ENCODE measurements at regions not wholly inside any gene's neighbourhood (a gene's known extent, or its start where the extent isn't known, plus 50 kb on each side); places are given as distances from the start of the nearest gene placed in this dataset.

- WGBS (ENCODE audit: insufficient coverage): 38% methylated on average over 1 of the region's 1 CpG
- ATAC-seq (replicated peaks in 1 of 4) (no peak), DNase-seq (no peak)
- Mint-ChIP-seq H3K4me3 (no peak overlapping the region), H3K4me1 (no peaks in the 10 kb centered on the region), H3K9me3 (peaks cover 3 to 12% (median 10%) of the 10 kb centered on the region in 3 donors), H3K27me3 (no peaks in the 10 kb centered on the region), H3K27ac (no peak overlapping the region), H3K36me3 (no peaks in the 10 kb centered on the region)
- ChIA-PET CTCF (no interaction called here), POLR2A (no interaction called here)
- H3K9me3 ChIP-seq: no peaks in the 10 kb centered on the region
- no peak overlapping the region for H3K27ac ChIP-seq (ENCODE audit: low read length)
- H3K27me3 ChIP-seq (replicated peaks in 1 of 2; ENCODE audit: control insufficient read depth in 2 of 2, extremely low read depth in 1 of 2, insufficient read depth in 2 of 2, low read length in 1 of 2): no peaks in the 10 kb centered on the region
- no peaks in the 10 kb centered on the region for H3K36me3 ChIP-seq (ENCODE audit: control insufficient read depth in 2 of 2, extremely low read depth in 1 of 2, insufficient read depth in 1 of 2, low read length in 1 of 2)
- no peaks in the 10 kb centered on the region for H3K4me1 ChIP-seq (ENCODE audit: control insufficient read depth in 1 of 2, extremely low read depth in 1 of 2, insufficient read depth in 2 of 2, low read length in 2 of 2)
- no peak overlapping the region for H3K4me3 ChIP-seq (ENCODE audit: control insufficient read depth in 1 of 2, extremely low read depth in 1 of 2, low read length in 1 of 2)
Measured at GRCh38 chr4:43943998-43944397, 504.6 kb downstream of the KCTD8 start.

- no peaks in the 10 kb centered on the region for H3K27me3 Mint-ChIP-seq
- H3K4me1 Mint-ChIP-seq: no peaks in the 10 kb centered on the region
- DNase-seq: no peak
- no peaks in the 10 kb centered on the region for H3K27me3 ChIP-seq (replicated peaks in 1 of 2; ENCODE audit: control insufficient read depth in 2 of 2, extremely low read depth in 1 of 2, insufficient read depth in 2 of 2, low read length in 1 of 2)
- no peak overlapping the region for H3K4me3 ChIP-seq (ENCODE audit: control insufficient read depth in 1 of 2, extremely low read depth in 1 of 2, low read length in 1 of 2)
- no peak overlapping the region for H3K27ac ChIP-seq (ENCODE audit: low read length)
- H3K9me3 ChIP-seq: no peaks in the 10 kb centered on the region
- H3K36me3 Mint-ChIP-seq: no peaks in the 10 kb centered on the region
- ATAC-seq (replicated peaks in 1 of 4): no peak
- ChIA-PET CTCF (no interaction called here), POLR2A (interaction anchor here in 1 of 2 donors (0.7 kb wide), 1 partner anchor 24 kb away, joined by 5 read pairs; no protein-coding TSS in a partner anchor)
- no CpG with 5 or more reads among the region's 1 CpG for WGBS (ENCODE audit: insufficient coverage)
- H3K36me3 ChIP-seq (ENCODE audit: control insufficient read depth in 2 of 2, extremely low read depth in 1 of 2, insufficient read depth in 1 of 2, low read length in 1 of 2): no peaks in the 10 kb centered on the region
- no peak overlapping the region for H3K4me3 Mint-ChIP-seq
- no peak overlapping the region for H3K27ac Mint-ChIP-seq
- peaks cover 7 to 9% (median 8%) of the 10 kb centered on the region in 3 donors for H3K9me3 Mint-ChIP-seq
- no peaks in the 10 kb centered on the region for H3K4me1 ChIP-seq (ENCODE audit: control insufficient read depth in 1 of 2, extremely low read depth in 1 of 2, insufficient read depth in 2 of 2, low read length in 2 of 2)
Measured at GRCh38 chr4:43959976-43960375, 488.6 kb downstream of the KCTD8 start.

GRCh38 chr4:43968011-43968410 lies 480.6 kb downstream of the KCTD8 start:
- Mint-ChIP-seq H3K27me3 (no peaks in the 10 kb centered on the region), H3K9me3 (peaks cover 0 to 7% (median 6%) of the 10 kb centered on the region in 3 donors), H3K4me1 (no peaks in the 10 kb centered on the region), H3K27ac (no peak overlapping the region), H3K4me3 (no peak overlapping the region), H3K36me3 (no peaks in the 10 kb centered on the region)
- H3K4me3 ChIP-seq (ENCODE audit: control insufficient read depth in 1 of 2, extremely low read depth in 1 of 2, low read length in 1 of 2): no peak overlapping the region
- DNase-seq: no peak
- H3K27ac ChIP-seq (ENCODE audit: low read length): no peak overlapping the region
- no peaks in the 10 kb centered on the region for H3K36me3 ChIP-seq (ENCODE audit: control insufficient read depth in 2 of 2, extremely low read depth in 1 of 2, insufficient read depth in 1 of 2, low read length in 1 of 2)
- WGBS (ENCODE audit: insufficient coverage): 85% methylated on average over 6 of the region's 9 CpGs
- H3K4me1 ChIP-seq (ENCODE audit: control insufficient read depth in 1 of 2, extremely low read depth in 1 of 2, insufficient read depth in 2 of 2, low read length in 2 of 2): no peaks in the 10 kb centered on the region
- H3K9me3 ChIP-seq: no peaks in the 10 kb centered on the region
- H3K27me3 ChIP-seq (replicated peaks in 1 of 2; ENCODE audit: control insufficient read depth in 2 of 2, extremely low read depth in 1 of 2, insufficient read depth in 2 of 2, low read length in 1 of 2): no peaks in the 10 kb centered on the region
- CTCF ChIA-PET: no interaction called here
- POLR2A ChIA-PET: no interaction called here
- no peak for ATAC-seq (replicated peaks in 1 of 4)

GRCh38 chr4:43983610-43984009 lies 465.0 kb downstream of the KCTD8 start:
- no peaks in the 10 kb centered on the region for H3K9me3 ChIP-seq
- no peaks in the 10 kb centered on the region for H3K4me1 ChIP-seq (ENCODE audit: control insufficient read depth in 1 of 2, extremely low read depth in 1 of 2, insufficient read depth in 2 of 2, low read length in 2 of 2)
- H3K36me3 Mint-ChIP-seq: no peaks in the 10 kb centered on the region
- H3K9me3 Mint-ChIP-seq: peaks cover 0 to 11% (median 10%) of the 10 kb centered on the region in 3 donors
- no peak overlapping the region for H3K27ac ChIP-seq (ENCODE audit: low read length)
- H3K27me3 Mint-ChIP-seq: no peaks in the 10 kb centered on the region
- H3K36me3 ChIP-seq (ENCODE audit: control insufficient read depth in 2 of 2, extremely low read depth in 1 of 2, insufficient read depth in 1 of 2, low read length in 1 of 2): no peaks in the 10 kb centered on the region
- DNase-seq: no peak
- CTCF ChIA-PET: no interaction called here
- H3K27me3 ChIP-seq (replicated peaks in 1 of 2; ENCODE audit: control insufficient read depth in 2 of 2, extremely low read depth in 1 of 2, insufficient read depth in 2 of 2, low read length in 1 of 2): no peaks in the 10 kb centered on the region
- no CpG with 5 or more reads among the region's 1 CpG for WGBS (ENCODE audit: insufficient coverage)
- no peaks in the 10 kb centered on the region for H3K4me1 Mint-ChIP-seq
- POLR2A ChIA-PET: interaction anchor here in 1 of 2 donors (0.6 kb wide), 1 partner anchor 24 kb away, joined by 5 read pairs; no protein-coding TSS in a partner anchor
- no peak overlapping the region for H3K4me3 Mint-ChIP-seq
- H3K27ac Mint-ChIP-seq: no peak overlapping the region
- H3K4me3 ChIP-seq (ENCODE audit: control insufficient read depth in 1 of 2, extremely low read depth in 1 of 2, low read length in 1 of 2): no peak overlapping the region
- no peak for ATAC-seq (replicated peaks in 1 of 4)

GRCh38 chr4:43987331-43987944 lies 461.2 kb downstream of the KCTD8 start:
- POLR2A ChIA-PET: no interaction called here
- Histone ChIP-seq H3K36me3 (ENCODE audit: control insufficient read depth in 2 of 2, extremely low read depth in 1 of 2, insufficient read depth in 1 of 2, low read length in 1 of 2) (no peaks in the 10 kb centered on the region), H3K9me3 (no peaks in the 10 kb centered on the region), H3K27ac (ENCODE audit: low read length) (no peak overlapping the region), H3K27me3 (replicated peaks in 1 of 2; ENCODE audit: control insufficient read depth in 2 of 2, extremely low read depth in 1 of 2, insufficient read depth in 2 of 2, low read length in 1 of 2) (no peaks in the 10 kb centered on the region), H3K4me1 (ENCODE audit: control insufficient read depth in 1 of 2, extremely low read depth in 1 of 2, insufficient read depth in 2 of 2, low read length in 2 of 2) (no peaks in the 10 kb centered on the region), H3K4me3 (ENCODE audit: control insufficient read depth in 1 of 2, extremely low read depth in 1 of 2, low read length in 1 of 2) (no peak overlapping the region)
- ATAC-seq (replicated peaks in 1 of 4): no peak
- CTCF ChIA-PET: no interaction called here
- WGBS (ENCODE audit: insufficient coverage): 100% methylated on average over 2 of the region's 9 CpGs
- Mint-ChIP-seq H3K36me3 (no peaks in the 10 kb centered on the region), H3K27ac (no peak overlapping the region), H3K27me3 (no peaks in the 10 kb centered on the region), H3K4me1 (no peaks in the 10 kb centered on the region), H3K9me3 (peaks cover 0 to 16% (median 9%) of the 10 kb centered on the region in 3 donors), H3K4me3 (no peak overlapping the region)
- DNase-seq: no peak

- ATAC-seq (replicated peaks in 1 of 4): no peak
- H3K27ac ChIP-seq (ENCODE audit: low read length): no peak overlapping the region
- no peaks in the 10 kb centered on the region for H3K4me1 ChIP-seq (ENCODE audit: control insufficient read depth in 1 of 2, extremely low read depth in 1 of 2, insufficient read depth in 2 of 2, low read length in 2 of 2)
- Mint-ChIP-seq H3K4me1 (no peaks in the 10 kb centered on the region), H3K36me3 (no peaks in the 10 kb centered on the region), H3K4me3 (no peak overlapping the region), H3K27ac (no peak overlapping the region), H3K9me3 (peaks cover 2 to 10% (median 7%) of the 10 kb centered on the region in 3 donors), H3K27me3 (no peaks in the 10 kb centered on the region)
- no peak overlapping the region for H3K4me3 ChIP-seq (ENCODE audit: control insufficient read depth in 1 of 2, extremely low read depth in 1 of 2, low read length in 1 of 2)
- 80% methylated on average over 3 of the region's 7 CpGs for WGBS (ENCODE audit: insufficient coverage)
- ChIA-PET CTCF (no interaction called here), POLR2A (no interaction called here)
- H3K36me3 ChIP-seq (ENCODE audit: control insufficient read depth in 2 of 2, extremely low read depth in 1 of 2, insufficient read depth in 1 of 2, low read length in 1 of 2): no peaks in the 10 kb centered on the region
- H3K27me3 ChIP-seq (replicated peaks in 1 of 2; ENCODE audit: control insufficient read depth in 2 of 2, extremely low read depth in 1 of 2, insufficient read depth in 2 of 2, low read length in 1 of 2): no peaks in the 10 kb centered on the region
- no peaks in the 10 kb centered on the region for H3K9me3 ChIP-seq
- DNase-seq: no peak
Measured at GRCh38 chr4:43990551-43990950, 458.1 kb downstream of the KCTD8 start.

GRCh38 chr4:43990963-43991362 lies 457.6 kb downstream of the KCTD8 start:
- H3K9me3 ChIP-seq: no peaks in the 10 kb centered on the region
- Mint-ChIP-seq H3K27me3 (no peaks in the 10 kb centered on the region), H3K27ac (no peak overlapping the region), H3K4me1 (no peaks in the 10 kb centered on the region), H3K4me3 (no peak overlapping the region), H3K36me3 (no peaks in the 10 kb centered on the region), H3K9me3 (peaks cover 2 to 10% (median 7%) of the 10 kb centered on the region in 3 donors)
- H3K4me3 ChIP-seq (ENCODE audit: control insufficient read depth in 1 of 2, extremely low read depth in 1 of 2, low read length in 1 of 2): no peak overlapping the region
- no peaks in the 10 kb centered on the region for H3K27me3 ChIP-seq (replicated peaks in 1 of 2; ENCODE audit: control insufficient read depth in 2 of 2, extremely low read depth in 1 of 2, insufficient read depth in 2 of 2, low read length in 1 of 2)
- DNase-seq (no peak), ATAC-seq (replicated peaks in 1 of 4) (no peak)
- no peak overlapping the region for H3K27ac ChIP-seq (ENCODE audit: low read length)
- WGBS (ENCODE audit: insufficient coverage): 89% methylated on average over 3 of the region's 3 CpGs
- H3K36me3 ChIP-seq (ENCODE audit: control insufficient read depth in 2 of 2, extremely low read depth in 1 of 2, insufficient read depth in 1 of 2, low read length in 1 of 2): no peaks in the 10 kb centered on the region
- ChIA-PET POLR2A (no interaction called here), CTCF (no interaction called here)
- H3K4me1 ChIP-seq (ENCODE audit: control insufficient read depth in 1 of 2, extremely low read depth in 1 of 2, insufficient read depth in 2 of 2, low read length in 2 of 2): no peaks in the 10 kb centered on the region

Data from T-cell (primary cell).